ENCODE measurements at regions not wholly inside any gene's neighbourhood (a gene's known extent, or its start where the extent isn't known, plus 50 kb on each side); places are given as distances from the start of the nearest gene placed in this dataset.

GRCh38 chr11:112762707-112763090, 198.5 kb upstream of the NCAM1 start:
- POLR2A ChIA-PET: no interaction called here
- TF ChIP-seq ZFX (IDR thresholded peaks at IDR 0.05) (no peak), POLR2AphosphoS5 (IDR thresholded peaks at IDR 0.05; ENCODE audit: low read depth, low read length) (no peak), ELF1 (IDR thresholded peaks at IDR 0.05; ENCODE audit: borderline replicate concordance, low read depth) (no peak), YY1 (IDR thresholded peaks at IDR 0.05; ENCODE audit: extremely low read depth, insufficient replicate concordance, low read depth, low read length) (no peak), SIN3A (IDR thresholded peaks at IDR 0.05; ENCODE audit: low read depth) (no peak), SRF (IDR thresholded peaks at IDR 0.05; ENCODE audit: low read depth) (no peak), ZNF274 (IDR thresholded peaks at IDR 0.05; ENCODE audit: low read depth, low read length) (no peak), JUND (IDR thresholded peaks at IDR 0.05) (no peak), CEBPB (IDR thresholded peaks at IDR 0.05; ENCODE audit: low read depth) (no peak), CTCF (IDR thresholded peaks at IDR 0.05 in 2 of 3, conservative IDR thresholded peaks at IDR 0.05 in 1 of 3; ENCODE audit: borderline replicate concordance in 1 of 3, insufficient read depth in 1 of 3, low read depth in 2 of 3, low read length in 2 of 3) (no peak), RAD21 (IDR thresholded peaks at IDR 0.05; ENCODE audit: low read depth) (no peak), EZH2 (IDR thresholded peaks at IDR 0.05) (no peak), POLR2A (IDR thresholded peaks at IDR 0.05; ENCODE audit: borderline replicate concordance, extremely low read depth, insufficient read depth, insufficient read length) (no peak), FOSL1 (IDR thresholded peaks at IDR 0.05; ENCODE audit: low read depth) (no peak), CBX3 (IDR thresholded peaks at IDR 0.05; ENCODE audit: low read depth) (no peak), EZH2phosphoT487 (IDR thresholded peaks at IDR 0.05; ENCODE audit: borderline replicate concordance) (no peak), SP1 (IDR thresholded peaks at IDR 0.05; ENCODE audit: low read depth) (no peak)
- TF ChIP-seq, protein P1, sequence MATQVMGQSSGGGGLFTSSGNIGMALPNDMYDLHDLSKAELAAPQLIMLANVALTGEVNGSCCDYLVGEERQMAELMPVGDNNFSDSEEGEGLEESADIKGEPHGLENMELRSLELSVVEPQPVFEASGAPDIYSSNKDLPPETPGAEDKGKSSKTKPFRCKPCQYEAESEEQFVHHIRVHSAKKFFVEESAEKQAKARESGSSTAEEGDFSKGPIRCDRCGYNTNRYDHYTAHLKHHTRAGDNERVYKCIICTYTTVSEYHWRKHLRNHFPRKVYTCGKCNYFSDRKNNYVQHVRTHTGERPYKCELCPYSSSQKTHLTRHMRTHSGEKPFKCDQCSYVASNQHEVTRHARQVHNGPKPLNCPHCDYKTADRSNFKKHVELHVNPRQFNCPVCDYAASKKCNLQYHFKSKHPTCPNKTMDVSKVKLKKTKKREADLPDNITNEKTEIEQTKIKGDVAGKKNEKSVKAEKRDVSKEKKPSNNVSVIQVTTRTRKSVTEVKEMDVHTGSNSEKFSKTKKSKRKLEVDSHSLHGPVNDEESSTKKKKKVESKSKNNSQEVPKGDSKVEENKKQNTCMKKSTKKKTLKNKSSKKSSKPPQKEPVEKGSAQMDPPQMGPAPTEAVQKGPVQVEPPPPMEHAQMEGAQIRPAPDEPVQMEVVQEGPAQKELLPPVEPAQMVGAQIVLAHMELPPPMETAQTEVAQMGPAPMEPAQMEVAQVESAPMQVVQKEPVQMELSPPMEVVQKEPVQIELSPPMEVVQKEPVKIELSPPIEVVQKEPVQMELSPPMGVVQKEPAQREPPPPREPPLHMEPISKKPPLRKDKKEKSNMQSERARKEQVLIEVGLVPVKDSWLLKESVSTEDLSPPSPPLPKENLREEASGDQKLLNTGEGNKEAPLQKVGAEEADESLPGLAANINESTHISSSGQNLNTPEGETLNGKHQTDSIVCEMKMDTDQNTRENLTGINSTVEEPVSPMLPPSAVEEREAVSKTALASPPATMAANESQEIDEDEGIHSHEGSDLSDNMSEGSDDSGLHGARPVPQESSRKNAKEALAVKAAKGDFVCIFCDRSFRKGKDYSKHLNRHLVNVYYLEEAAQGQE (IDR thresholded peaks at IDR 0.05; ENCODE audit: low read depth): no peak
- no TSS peak for BruUV-seq (replicated peaks)

More at GRCh38 chr11:112762707-112763090, 198.5 kb upstream of the NCAM1 start:
- Histone ChIP-seq H3K4me3 (replicated peaks in 1 of 2; ENCODE audit: low read depth in 1 of 2, low read length in 2 of 2) (no peak overlapping the region), H3K9me2 (ENCODE audit: insufficient read depth) (no peaks in the 10 kb centered on the region), H3K27me3 (ENCODE audit: insufficient read depth, low read length) (peaks cover 32% of the 10 kb centered on the region), H3K9ac (ENCODE audit: low read length) (no peak overlapping the region), H2AFZ (ENCODE audit: low read depth, low read length, poor library complexity, severe bottlenecking) (no peak overlapping the region), H3K79me2 (ENCODE audit: insufficient read depth, low read length) (no peaks in the 10 kb centered on the region), H3K27ac (ENCODE audit: low read depth, low read length) (no peak overlapping the region), H3K36me3 (ENCODE audit: control insufficient read depth in 1 of 2, insufficient read depth in 2 of 2, low read length in 2 of 2) (no peaks in the 10 kb centered on the region), H3K9me3 (ENCODE audit: control insufficient read depth in 1 of 2, insufficient read depth in 1 of 2, low read depth in 1 of 2, low read length in 2 of 2) (no peaks in the 10 kb centered on the region), H3K4me1 (ENCODE audit: control insufficient read depth in 1 of 2, insufficient read depth in 2 of 2, low read length in 2 of 2) (no peaks in the 10 kb centered on the region), H4K20me1 (ENCODE audit: insufficient read depth) (no peaks in the 10 kb centered on the region), H3K4me2 (ENCODE audit: low read length) (no peak overlapping the region)
- ChIA-PET RAD21 (ENCODE audit: low non-redundant PET in 1 of 2, low total read pairs in 2 of 2, uncharacterized antibody in 2 of 2, unreplicated experiment in 2 of 2) (no interaction called here), CTCF (no interaction called here)
- intact Hi-C loops (cut with micrococcal nuclease): no loop called here
- no peak for ATAC-seq
- no peak for DNase-seq (ENCODE audit: low read depth, low spot score)

Data from HCT116 (cell line).